Activated CD4-positive, alpha-beta T cell treated with anti-CD3 and anti-CD28 coated beads, Interleukin-2, amount 50 U/mL, for 4 hours (primary cell): ENCODE measurements at regions not wholly inside any gene's neighbourhood (a gene's known extent, or its start where the extent isn't known, plus 50 kb on each side); places are given as distances from the start of the nearest gene placed in this dataset.
A peak's percentile ranks its signal among the peaks of the same experiment; 100 is the strongest.

Experiments
- DNase-seq, 2 experiments: peaks; one replicate each; pipeline ENCODE4 v3.0.0-alpha.2; 2020

DNA sequence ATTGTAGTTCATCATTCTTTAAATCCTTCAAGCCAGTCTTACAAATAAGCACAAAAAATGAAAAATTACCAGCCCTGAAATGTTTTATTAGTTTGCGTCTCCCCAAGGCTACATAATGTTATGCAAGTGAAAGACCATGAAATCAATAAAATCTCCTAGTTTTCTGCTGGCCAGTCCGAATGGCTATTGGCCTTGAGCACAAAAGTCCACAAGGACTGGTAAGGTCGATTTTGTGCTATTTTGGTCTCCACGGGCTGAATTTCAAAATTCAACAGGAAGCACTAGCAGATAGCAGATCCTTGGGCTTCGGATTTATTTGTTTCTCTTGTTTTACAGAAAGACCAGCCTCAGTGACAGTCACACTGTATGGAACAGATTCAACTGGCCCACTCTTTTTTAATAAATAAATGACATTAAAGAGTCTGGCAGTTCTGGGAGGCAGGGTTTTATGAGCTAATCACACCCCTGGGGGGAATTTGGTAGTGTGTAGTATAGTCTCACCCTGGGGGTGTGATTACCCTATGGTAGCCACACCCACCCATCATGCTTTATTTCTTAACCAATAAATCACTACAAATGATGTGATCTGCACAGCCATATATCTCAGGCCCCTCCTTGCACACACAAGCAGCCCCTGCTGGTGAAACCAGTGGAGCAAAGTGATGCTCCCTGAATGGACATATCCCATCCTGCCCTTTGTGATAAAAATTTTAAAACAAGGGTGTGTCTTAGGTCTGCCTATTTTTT, 51.1 kb upstream of the TMEM33 start:
- no peak for DNase-seq

DNA sequence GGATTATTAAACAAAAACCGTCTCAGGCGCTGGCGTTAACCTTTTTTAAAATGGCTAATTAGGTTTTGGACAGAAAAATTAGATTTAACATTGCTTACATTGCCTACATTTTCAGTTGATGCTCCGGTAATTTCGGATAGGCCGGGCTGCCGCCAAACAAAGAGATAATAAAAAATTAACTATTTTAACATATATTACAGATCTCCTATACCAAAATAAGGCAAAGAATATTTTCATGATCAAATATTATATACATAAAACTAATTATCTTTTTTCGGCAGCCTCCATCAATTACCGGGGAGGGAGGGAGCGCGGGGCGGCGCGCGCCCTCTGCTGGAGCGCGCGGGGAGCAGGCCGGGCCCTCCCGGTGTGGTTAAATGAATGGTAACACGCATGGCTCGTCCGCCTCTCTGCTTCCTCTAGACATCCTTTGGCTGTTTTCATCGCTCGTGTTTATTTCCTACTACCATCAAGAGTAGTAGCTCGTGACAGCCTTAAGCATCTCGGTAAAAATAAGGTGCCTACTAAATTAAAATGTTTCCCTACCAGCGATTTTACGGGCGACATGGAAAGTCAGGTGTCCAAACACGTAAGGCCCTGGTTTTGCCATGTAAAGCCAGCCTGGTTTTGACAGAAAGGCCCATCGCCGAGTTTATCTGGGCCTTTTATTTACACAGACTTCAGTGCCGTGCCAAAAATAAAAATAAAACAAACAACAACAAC, 52.4 kb upstream of the TMEM33 start:
- peak; percentile 43 to 44 for DNase-seq

DNA sequence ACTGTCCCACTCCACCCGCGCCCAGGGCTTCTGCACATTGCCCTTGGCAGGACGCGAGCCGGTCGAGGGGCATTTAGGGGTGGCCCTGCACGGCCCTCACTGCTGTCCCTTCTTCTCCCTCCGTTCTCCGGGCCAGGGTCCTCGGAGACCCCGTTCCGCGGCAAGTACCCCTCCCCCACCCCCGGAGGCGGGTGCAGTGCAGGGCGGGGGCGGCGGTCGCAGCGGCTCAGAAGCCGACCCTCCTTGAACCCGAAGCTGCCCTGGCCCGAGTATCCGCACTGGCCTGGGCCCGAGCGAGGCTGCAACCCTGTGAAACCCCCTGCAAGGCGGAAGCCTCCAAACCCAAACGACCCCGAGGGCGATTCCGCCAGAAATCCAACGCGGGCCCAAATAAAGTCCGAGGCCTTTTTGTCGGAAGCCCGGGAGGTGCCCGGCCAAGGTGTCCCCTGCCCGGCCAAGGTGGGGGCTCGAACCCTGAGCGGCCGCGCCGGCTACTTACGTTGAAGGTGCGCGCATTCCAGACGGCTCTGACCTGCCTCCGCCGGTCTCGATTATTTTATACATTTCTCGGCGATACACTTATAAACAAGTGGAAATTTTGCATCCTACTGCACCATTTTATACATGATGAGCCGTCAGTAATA, 53.1 kb upstream of the TMEM33 start:
- DNase-seq, result no peak

DNA sequence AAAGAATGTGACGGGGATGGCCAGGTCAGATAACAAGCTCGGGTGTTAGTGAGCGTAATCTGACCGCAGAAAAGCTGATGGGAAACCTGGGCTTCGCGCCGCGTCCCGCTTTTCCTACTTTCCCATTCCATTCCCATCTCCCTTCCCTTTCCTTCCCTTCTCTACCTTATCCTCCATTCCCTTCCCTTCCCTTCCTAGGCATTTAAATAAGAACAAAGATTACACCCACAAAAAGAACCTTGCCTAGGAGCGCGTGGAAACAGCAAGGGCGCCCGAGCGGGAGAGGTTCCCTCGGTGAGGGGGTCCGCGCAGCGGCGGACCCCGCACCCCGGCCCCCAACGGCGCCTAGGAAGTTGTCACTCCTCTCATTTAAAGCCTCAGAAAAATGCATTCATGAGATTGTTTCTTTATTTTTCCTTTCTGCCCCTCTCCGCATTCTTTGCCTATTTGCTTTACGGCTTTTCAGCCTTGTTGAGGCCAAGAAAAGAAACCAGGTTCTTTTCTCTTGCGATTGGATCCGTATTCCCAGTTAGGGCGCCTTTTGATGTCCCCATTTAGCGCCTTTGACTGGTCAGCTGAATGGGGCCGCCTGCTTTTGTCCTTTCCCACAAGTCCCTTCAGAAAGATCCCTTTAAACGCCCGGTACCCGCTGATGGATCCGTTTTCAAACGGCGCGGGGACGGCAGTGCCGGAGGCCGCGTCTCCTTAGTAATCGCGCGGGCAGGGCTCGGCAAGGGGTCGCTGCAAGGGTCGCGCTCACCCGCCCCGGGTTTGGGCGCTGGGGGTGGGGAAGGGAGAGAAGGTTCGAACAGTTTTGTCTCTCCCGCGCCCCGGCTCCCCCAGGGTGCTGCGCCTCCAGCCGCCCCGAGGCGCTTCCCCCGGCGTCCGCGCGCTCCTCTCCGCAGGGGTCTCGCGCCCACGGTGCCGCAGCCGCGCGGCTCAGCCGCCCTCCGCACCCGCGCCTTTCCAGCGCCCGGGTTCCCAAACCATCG, 54.1 kb upstream of the TMEM33 start:
- no peak for DNase-seq

DNA sequence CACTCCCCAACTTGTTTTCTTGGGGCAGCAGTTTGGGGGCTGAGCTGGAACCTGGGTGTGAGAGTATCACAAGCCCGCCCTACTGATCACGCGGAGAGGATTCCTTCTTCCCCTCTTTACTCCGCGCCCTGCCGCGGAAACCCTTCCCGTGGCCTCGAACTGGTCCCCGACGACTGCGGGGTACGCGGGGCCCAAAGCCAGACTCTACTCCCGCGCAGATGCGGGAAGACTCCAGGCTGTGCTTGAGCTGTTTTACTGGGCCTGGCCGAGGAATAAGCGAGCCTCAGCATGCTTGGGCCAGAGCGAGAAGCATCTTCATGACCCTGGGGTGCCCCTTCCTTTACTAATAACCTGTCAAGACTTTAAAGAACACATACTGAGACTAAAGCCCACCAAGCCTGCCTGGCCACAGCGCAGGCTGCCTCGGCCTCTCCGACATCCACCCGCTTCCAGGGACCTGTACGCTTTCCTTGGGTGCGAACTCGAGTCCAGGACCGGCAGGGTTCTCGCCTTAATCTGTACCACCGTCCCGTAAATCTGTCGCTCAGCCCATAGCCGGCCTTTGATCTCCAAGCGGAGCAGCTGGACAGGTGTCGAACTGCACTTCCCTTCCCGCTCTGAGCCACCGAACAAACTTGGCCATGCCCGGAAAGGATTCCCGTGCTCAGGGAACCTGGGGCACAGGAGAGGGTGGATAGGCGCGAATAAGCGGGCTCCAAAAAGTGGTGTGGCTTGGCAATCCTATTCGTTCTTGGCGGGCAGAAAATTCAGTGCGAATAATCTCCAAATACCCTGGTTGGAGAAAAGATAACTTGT, 55.0 kb upstream of the TMEM33 start:
- DNase-seq, result no peak

DNA sequence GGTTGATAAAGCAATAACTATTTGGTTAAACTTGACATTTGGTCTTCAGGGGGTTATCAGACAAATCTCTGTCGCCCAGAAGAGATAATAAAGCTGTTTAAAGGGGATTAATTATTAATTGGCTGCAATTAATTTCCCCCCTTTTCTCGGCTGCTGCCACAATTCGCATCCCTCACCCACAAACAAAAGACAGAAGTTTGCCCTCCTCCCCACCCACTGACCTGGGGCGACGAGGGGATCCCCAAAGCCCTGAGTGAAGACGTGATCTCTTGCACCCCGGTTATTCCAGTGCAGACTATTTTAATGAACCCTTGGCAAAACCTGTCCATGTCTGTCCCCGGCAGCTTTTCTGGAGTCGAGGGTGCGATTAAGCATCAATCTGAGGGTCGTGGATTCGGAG, 55.7 kb upstream of the TMEM33 start:
- no peak for DNase-seq

DNA sequence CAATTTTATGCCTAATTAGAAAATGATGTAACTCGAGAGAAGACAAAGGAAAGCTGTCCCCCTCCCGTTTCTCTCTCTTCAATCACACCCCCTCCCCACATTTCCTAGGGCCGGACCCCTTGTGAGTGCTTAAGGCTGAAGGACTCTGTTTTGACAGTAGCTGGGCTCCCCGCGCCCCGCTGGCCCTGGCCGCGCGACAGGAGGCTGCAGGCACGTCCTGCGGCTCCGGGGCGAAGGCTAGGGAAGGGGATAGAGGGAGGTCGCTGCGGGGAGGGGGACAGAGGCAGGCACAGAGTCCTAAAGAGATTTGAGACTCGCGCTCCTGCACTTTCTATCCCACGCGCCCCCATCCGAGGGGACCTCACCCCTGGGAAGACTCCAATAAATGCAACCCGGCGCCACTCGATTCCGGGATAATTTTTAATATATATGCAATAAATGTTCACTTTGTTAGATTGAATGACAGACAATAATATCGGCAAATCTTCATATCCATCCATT, 56.2 kb upstream of the TMEM33 start:
- DNase-seq, result no peak

DNA sequence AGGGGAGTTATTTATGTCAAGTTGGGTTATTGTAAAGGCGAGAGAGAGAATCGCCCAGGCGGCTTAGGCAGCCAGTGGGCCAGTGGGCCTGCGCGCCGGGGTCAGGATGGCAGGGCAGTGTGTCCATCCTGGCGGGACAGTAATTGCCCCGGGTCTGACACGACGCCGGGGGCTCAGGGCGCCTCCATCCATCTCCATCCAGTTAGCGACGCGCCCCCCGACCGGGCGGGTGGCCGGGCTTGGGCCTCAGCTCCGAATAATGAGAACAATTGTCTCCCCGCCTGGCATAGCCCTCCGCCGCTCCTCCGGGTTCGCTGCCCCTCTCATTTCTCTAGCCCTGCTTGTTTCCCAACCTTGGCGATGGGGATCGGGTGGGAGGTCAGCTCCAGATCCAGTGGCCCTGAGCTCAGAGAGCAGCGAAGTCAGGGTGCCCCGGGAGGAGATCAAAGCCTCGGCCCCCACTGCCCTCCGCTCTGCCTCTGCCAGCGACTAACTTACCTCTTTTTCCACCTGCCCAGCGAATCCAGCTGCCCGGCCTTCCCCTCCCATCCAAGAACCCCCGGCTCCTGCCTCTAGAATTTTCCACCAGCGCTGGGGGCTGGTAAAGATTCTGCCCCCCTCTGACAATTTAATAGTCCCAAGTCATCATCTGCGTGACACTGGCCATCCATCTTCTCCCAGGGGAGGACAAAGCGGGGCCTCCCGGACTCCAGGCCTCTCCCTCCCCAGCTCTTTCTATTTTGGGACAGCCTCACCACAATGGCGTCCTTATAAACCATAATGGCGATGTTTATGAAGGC, 56.9 kb upstream of the TMEM33 start:
- no peak for DNase-seq

DNA sequence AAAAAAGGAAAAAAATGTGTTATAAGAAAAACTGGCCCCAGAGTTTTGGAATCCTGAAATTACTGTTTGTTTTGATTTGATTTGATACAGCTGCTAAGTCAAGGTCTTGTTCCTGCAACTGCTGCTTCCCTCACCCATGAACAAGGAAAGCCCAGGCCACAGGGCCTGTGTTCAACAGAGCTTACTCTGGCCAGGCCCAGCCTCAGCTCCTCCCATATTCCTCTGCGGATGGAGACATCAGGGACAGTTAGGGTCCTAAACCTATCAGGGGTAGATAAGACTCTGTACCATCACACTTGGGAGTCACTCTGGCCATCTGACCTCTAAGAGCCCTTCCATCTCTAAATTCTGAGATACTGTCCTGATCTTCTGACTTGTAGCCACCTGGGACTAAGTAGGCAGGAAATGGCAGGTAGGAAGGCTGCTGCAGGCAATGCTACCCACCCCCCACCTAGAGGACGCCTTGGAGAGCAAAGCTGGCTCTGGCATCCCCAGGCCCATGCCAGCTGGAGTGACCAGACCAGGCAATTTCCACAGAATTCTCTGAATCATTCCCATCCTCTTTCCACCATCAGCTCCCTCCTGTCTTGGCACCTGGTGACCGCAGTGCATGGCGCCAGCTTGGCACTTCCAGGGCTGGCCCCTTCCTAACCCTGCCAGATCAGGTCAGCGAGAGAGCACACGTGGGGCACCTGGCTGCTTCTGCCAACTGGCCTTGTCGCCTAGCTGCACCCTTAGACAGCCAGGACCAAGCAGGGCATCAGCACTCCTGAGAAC, 58.0 kb upstream of the TMEM33 start:
- no peak for DNase-seq

DNA sequence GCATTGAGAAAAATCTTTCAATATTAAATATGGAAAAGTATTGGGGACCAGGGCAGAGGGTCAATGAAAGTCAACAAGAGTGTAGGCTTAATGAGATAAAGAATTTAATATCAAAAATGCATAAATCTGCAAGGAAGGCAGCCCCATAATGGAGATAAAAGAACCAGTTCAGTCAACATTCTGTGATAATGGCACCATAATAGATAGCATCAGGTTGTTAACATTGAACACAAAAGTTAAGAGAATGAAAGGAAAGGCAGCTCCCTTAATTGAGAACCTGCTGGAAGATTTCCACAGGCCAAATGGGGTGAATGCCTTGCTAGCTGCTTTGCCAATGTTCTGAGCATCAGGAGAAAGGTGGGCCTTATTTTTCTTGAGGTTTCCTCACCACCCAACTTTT, 60.4 kb upstream of the TMEM33 start:
- DNase-seq, result no peak

DNA sequence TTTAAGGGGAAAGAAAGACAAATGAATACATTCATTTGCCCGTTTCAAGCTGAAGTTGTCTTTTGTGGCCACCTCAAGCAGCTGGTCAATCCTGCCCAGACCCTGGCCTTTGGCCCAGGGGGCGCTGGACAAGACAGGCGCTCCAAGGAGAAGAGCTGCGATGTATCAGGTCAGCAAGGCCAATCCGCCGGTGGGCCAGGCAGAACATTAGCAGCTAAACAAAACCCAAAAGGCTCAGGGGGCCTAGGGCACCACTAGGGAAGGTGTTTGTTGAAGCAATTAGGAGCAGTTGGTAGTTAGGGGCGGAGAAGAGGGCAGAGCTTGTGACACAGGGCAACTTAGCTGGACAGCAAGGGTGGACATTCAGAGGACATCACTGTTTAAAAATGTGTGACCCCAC, 60.8 kb upstream of the TMEM33 start:
- no peak for DNase-seq

DNA sequence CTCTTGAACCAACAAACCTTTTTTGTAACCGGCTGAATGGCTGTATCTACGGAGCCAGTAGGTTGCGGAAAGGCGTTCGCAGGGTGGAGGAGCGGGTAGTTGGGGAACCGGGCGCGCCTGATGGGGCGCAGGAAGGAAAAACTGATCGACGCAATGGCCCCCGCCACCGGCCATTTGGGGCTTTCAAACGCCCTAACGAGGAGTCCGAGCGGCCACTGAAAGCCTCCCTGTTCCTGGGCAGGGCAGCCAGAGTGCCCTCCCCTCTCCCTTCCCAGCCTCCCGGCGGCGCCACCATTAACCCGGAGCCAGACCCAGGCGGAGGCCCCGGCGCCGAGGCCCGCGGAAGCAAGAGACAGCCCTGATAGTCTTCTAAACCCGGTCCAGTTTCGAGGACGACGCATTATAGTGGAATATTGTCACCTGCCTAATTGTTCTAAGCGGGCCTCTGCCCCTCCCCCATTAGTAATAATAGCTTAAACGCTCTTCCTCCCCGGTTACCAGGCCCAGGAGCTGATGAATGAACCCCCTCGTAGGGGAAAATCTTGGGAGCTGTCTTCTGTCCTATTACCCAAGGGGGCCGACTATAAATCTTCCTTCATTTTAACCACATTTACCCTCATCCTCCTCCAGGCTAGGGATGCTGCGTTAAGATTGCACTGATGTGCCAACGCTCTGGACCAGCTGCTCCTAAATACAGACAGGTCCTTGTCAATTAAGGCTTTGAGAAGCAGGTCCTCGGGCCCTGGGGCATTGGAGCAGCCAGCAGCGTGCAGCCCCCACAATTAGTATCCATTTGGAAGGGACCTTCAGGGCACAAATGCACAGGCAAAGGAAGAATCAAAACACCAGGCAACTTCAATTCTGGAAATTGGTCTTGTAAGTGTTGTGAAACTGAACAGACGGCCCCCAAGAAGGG, 61.6 kb upstream of the TMEM33 start:
- DNase-seq, result no peak

DNA sequence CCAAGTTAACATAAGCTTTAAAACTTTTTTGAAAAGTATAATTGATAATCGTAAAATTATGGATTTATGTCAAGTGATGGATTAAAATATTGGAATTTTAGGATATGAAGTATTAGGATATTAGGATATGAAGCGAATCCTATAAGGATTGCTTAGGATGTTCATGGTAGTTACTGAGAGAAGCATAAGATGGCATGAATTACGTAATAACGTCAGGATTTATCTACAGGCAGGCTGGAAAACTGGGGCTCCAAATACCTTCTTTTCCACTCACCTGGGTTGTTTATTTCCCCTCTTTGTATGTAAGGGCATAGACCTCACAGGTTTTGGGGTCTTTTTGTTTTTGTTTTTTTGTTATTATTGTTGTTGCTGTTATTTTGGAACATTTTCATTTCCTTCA, 65.2 kb upstream of the TMEM33 start:
- no peak for DNase-seq

DNA sequence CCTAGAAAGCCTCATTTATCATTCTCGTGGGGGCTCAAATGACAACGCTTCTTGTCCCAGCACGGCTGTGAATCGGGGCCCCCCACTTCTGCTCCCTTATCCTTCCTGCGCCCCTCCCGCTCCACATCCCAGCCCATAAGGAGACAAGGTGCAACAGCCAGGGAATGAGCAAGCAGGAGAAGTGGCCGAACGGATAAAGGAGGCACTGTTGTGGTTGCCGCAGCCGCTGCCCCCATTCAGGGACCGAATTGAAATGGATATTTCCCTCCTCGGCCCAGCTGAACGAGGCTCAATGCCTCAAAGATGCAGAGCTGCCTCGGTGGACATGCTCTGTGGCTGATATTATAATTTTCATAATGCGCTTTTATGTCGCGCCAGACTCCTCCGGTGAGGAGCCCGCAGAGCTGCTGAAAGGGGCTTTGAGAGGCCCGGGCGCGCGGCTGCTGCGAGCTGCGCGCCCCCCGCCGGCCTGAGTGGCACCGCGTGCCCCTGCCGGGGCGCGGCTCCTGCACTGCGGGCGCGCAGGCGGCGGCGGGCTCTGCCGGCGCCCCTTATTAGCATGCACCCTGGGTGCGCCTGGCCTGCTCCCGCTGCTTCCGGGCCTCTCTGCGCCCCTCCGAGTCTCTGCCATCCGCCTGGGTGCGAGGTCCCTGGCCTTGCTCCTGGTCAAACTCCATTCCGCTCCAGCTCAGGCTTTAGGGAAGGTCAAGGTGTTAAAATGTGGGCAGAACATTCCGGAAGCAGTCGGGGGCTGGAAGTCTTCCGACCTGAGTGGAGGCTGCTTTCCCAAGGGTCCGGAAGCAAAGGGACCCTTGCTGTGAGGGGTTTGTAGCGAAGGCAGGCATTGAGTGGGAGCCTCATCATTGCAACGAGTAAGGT, 68.2 kb upstream of the TMEM33 start:
- no peak for DNase-seq

DNA sequence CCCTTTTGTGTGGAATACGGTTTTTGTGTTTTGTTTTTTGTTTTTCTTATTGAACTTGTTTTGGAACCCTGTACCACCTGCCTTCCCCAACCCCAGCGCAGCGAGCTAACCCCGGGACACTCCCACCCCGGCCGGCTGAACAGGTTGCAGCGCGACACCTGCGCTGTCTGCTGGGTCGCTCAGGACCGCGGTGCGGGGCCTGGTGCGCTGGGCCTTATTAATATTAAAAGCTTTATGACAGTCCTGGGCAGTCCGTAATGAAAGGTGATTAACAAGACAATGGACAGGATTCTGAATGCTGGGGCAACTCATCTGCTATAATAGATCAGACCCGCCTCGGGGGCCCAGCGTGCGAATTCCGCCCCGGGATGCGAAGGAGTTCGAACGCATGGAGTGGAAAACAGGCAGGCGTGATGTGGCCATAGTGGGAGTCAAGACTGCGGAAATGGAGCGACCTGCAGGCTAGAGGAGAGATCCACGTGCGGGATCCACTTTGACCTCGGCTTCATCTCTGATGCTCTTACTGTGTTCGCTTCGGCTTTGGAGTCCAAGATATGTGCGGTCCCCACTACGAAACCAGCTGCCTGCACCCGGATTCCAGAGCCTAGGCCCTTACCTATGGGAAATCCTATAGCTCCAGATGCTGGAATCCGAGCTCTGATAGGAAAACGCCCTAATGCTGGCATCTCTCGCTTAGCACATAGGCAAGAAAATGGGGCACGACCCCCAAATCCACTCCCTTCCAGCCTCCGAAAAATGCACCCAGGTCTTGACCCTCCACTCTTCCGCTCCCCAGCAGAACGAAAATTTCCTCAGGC, 69.0 kb upstream of the TMEM33 start:
- DNase-seq, result no peak

DNA sequence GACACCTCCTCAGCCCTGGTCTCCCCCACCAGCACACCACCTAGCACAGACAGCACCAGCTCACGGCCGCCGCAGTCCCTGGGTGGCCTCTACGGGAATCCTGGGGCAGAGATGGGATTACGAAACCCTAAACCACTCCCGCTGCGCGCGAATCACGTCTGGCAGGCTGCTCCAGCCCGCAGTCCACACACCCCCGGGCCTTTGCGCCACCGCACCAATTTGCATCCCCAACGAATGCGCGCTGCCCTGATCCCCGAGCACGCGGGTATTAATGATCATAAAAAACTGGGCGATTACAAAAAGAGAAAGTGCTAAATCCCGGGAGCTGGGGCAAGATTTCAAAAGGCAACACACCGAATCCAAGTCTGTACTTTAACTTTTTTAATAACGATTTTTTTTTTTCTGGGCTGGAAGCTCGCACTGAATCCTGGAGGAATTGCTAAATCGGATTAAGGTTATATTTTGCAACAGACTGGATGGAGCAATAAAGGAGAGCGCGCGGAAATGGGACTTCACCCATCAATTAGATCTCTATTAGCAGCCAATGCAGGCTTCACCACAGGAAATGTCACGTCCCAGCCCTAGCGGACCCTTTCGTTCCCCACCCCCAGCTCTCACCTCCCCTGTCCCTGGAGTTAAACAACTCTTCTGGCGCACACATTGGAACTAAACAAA, 69.8 kb upstream of the TMEM33 start:
- DNase-seq, result no peak
